Heart right ventricle (tissue), 16 donors: ENCODE measurements at regions not wholly inside any gene's neighbourhood (a gene's known extent, or its start where the extent isn't known, plus 50 kb on each side); places are given as distances from the start of the nearest gene placed in this dataset.

Source experiments
- ATAC-seq, 8 donors: fragments of 200-7000 bp; cut with Tn5 transposase; one replicate each; pipeline ENCODE4 v1.9.1; 2020; ENCODE audit warnings: mild to moderate bottlenecking in 8 of 8, moderate library complexity in 8 of 8, moderate number of reproducible peaks in 1 of 8
- DNase-seq, 2 donors: peaks; one replicate each; pipeline ENCODE4 v3.0.0-alpha.2; 2020
- H3K27ac ChIP-seq, 10 donors: fragments of 200-600 bp; sonication (generic) in 2 of 10; one replicate each; pipeline versions ENCODE4 v1.5.0 to v1.8.0; 2020 to 2022; ENCODE audit warnings: mild to moderate bottlenecking in 3 of 10
- H3K27me3 ChIP-seq, 7 donors: fragments of 200-600 bp; one replicate each; pipeline ENCODE4 v1.8.0; 2021 to 2022; ENCODE audit warnings: mild to moderate bottlenecking in 2 of 7
- H3K36me3 ChIP-seq, 9 donors: fragments of 200-600 bp; sonication (generic) in 1 of 9; one replicate each; pipeline versions ENCODE4 v1.5.0 to v1.8.0; 2020 to 2022; ENCODE audit warnings: mild to moderate bottlenecking in 2 of 9
- H3K4me1 ChIP-seq, 9 donors: fragments of 200-600 bp; sonication (generic) in 1 of 9; one replicate each; pipeline versions ENCODE4 v1.5.0 to v1.8.0; 2020 to 2022; ENCODE audit warnings: mild to moderate bottlenecking in 4 of 9
- H3K4me3 ChIP-seq, 10 donors: fragments of 200-600 bp; sonication (generic) in 2 of 10; one replicate each; pipeline versions ENCODE4 v1.5.0 to v1.8.0; 2020 to 2022; ENCODE audit warnings: mild to moderate bottlenecking in 7 of 10, moderate library complexity in 2 of 10
- H3K9me3 ChIP-seq, 11 donors: fragments of 200-600 bp in 10 of 11; sonication (generic) in 2 of 11; one replicate each; pipeline versions ENCODE4 v1.5.0 to v1.8.0; 2013 to 2022; ENCODE audit warnings: mild to moderate bottlenecking in 2 of 11, control low read depth in 1 of 11, moderate library complexity in 1 of 11
- WGBS, 2 donors: extraction: QIAGEN DNeasy Blood & Tissue Kit; methylation state at CpG; one replicate each; pipeline ENCODE4 v1.1.7; 2013; ENCODE audit warnings: inconsistent platforms in 1 of 2; 5-methylcytosine and 5-hydroxymethylcytosine counted together
- intact Hi-C, 10 donors: fragments of 100-400 bp; cut with DNase I; formaldehyde crosslinking; loops; one replicate each; pipeline versions ENCODE4 v1.11.1 to v1.14.2; 2022
- TF ChIP-seq, protein P1 (sequence below), 9 donors: fragments of 200-600 bp; sonication (generic) in 2 of 9; IDR thresholded peaks; one replicate each; pipeline versions ENCODE4 v1.5.0 to v1.8.0; 2021 to 2022; ENCODE audit warnings: antibody characterized with exemption in 9 of 9, mild to moderate bottlenecking in 5 of 9, moderate library complexity in 1 of 9
- donor health status: Arrhythmogenic right ventricular cardiomyopathy.
- donor health status: ischemic (EF 13 %, LVEDD 7.1; RV severe dilation, severe dysfunction).
- donor health status: healthy with polysubstance abuse.
- donor health status: DM: no; HTN: yes; CAD: no.
- donor health status: DM: no; HTN: no; CAD: no.
- donor health status: ischemic (EF 25% LVEDD 6.9; RV normal size, moderate dysfunction).
- donor health status: ischemic (EF 25% LVEDD 5.7; RV mildly dilated, moderate dysfunction).
- donor health status: healthy.
- donor health status: DM: yes; HTN: yes; CAD: no.
- donor health status: Ischemic cardiomyopathy.
- donor health status: ischemic (EF 35%, LVEDD 5.7; RV mildly dilated, moderate dysfunction).
- donor health status: nonischemic (EF 11% LVEDD 7.7; RV severe dilation, severe dysfunction).
- donor health status: DM: yes; HTN: yes; CAD: no.
- donor health status: PGD.
- donor health status: ischemic (EF 29% LVEDD 5.4; RV normal size, mild dysfunction).
- donor health status: nonischemic (EF 23%, LVEDD 6.1; RV moderate dilation, normal function).

DNA sequence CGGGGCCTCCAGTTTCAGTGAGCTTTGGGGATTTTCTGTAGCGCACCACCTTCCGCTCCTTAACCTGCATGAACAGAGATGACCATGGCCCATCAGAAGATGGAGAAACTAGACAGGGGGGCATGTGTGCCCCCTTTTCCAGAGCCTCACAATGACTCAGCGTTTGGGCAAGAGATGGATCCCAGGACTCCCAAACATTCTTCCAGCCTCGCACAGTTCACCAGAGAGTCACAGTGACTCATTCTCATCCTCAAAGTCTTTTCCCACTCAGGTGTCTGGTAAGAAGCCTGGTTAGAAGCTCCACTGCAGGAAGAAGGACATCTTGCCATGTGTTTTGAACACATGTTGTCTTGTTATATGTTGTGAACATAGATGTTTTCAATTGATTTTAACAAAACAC lies 76.2 kb upstream of the FRMD1 start:
- no peaks in the 10 kb centered on the region for H3K36me3 ChIP-seq
- DNase-seq = no peak
- H3K27me3 ChIP-seq = peaks cover 0 to 63% (median 29%) of the 10 kb centered on the region in 7 donors
- H3K4me1 ChIP-seq = peaks cover 0 to 4% (median 0%) of the 10 kb centered on the region in 9 donors
- no peak for ATAC-seq
- 94 to 96% methylated on average over 5 of the region's 5 CpGs for WGBS, 2 donors
- intact Hi-C loops = loop anchor here in 7 of 10 donors (10.0 kb wide), 3 partner anchors 200 to 730 kb away; no protein-coding TSS in a partner anchor
- H3K27ac ChIP-seq = no peak overlapping the region
- TF ChIP-seq, protein P1, sequence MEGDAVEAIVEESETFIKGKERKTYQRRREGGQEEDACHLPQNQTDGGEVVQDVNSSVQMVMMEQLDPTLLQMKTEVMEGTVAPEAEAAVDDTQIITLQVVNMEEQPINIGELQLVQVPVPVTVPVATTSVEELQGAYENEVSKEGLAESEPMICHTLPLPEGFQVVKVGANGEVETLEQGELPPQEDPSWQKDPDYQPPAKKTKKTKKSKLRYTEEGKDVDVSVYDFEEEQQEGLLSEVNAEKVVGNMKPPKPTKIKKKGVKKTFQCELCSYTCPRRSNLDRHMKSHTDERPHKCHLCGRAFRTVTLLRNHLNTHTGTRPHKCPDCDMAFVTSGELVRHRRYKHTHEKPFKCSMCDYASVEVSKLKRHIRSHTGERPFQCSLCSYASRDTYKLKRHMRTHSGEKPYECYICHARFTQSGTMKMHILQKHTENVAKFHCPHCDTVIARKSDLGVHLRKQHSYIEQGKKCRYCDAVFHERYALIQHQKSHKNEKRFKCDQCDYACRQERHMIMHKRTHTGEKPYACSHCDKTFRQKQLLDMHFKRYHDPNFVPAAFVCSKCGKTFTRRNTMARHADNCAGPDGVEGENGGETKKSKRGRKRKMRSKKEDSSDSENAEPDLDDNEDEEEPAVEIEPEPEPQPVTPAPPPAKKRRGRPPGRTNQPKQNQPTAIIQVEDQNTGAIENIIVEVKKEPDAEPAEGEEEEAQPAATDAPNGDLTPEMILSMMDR (IDR thresholded peaks at IDR 0.05) = no peak
- H3K4me3 ChIP-seq = no peak overlapping the region
- H3K9me3 ChIP-seq = no peaks in the 10 kb centered on the region

DNA sequence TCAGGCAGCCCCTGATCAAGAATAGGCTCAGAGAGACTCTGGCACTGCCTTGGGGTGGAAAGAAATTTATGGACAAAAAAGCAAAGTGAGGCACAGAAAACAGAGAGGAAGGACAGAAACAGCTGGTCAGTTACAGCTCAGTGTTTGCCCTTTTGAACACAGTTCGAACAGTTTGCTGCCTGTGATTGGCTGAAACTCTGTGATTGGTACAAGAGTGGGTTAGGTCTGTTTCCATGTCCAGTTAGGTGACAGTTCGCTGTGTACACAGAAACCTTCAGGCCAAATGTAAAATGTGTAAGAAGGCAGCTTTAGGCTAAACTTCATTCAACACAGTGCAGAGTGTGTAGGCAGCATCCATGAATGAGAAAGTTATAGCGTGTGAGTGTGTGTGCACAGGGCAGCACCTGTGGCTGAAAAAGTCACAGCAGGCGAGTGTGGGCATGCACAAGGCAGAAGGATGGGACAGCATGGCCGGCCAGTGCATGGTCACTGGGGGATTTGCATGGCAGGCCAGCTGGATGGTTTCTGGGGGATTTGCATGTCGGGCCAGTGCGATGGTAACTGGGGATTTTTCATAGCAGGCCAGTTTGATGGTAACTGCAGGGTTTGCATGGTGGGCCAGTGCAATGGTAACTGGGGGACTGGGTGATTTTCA lies 75.4 kb upstream of the FRMD1 start:
- WGBS, 2 donors = 79 to 89% methylated on average over 7 of the region's 7 CpGs
- intact Hi-C loops = loop anchor here in 7 of 10 donors (5.0 to 10.0 kb wide), 4 partner anchors 200 to 730 kb away; no protein-coding TSS in a partner anchor

DNA sequence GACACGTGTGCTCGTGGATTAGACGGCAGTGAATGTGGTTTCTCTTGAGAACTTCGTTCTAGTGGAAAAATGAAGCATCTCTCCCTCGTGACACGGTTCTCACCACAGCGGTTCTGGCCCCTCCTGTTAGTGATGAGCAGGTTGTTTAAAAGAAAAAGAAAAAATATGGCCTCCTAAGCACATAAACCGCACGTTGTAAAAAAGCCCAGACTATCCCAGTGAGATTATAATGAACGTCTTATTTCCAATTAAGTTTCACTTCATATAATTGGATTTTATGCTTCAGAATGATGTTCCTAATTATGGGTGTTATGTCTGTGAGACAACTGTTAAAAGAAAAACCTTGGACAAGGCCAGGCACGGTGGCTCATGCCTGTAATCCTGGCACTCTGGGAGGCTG lies 74.5 kb upstream of the FRMD1 start:
- H3K36me3 ChIP-seq = no peaks in the 10 kb centered on the region
- TF ChIP-seq, protein P1 (IDR thresholded peaks at IDR 0.05) = no peak
- 84 to 87% methylated on average over 11 of the region's 11 CpGs for WGBS, 2 donors
- H3K4me3 ChIP-seq = no peak overlapping the region
- intact Hi-C loops = loop anchor here in 7 of 10 donors (5.0 to 10.0 kb wide), 4 partner anchors 201 to 731 kb away; no protein-coding TSS in a partner anchor
- H3K27ac ChIP-seq = no peak overlapping the region
- ATAC-seq (no peak), DNase-seq (no peak)
- no peaks in the 10 kb centered on the region for H3K9me3 ChIP-seq
- H3K27me3 ChIP-seq = peaks cover 0 to 65% (median 45%) of the 10 kb centered on the region in 7 donors
- peaks cover 0 to 4% (median 0%) of the 10 kb centered on the region in 9 donors for H3K4me1 ChIP-seq

More for the DNA sequence above, 75.4 kb upstream of the FRMD1 start:
- Histone ChIP-seq H3K4me3 (no peak overlapping the region), H3K4me1 (peaks cover 0 to 4% (median 0%) of the 10 kb centered on the region in 9 donors), H3K27ac (no peak overlapping the region), H3K27me3 (peaks cover 0 to 64% (median 37%) of the 10 kb centered on the region in 7 donors), H3K36me3 (no peaks in the 10 kb centered on the region), H3K9me3 (no peaks in the 10 kb centered on the region)
- TF ChIP-seq, protein P1 (IDR thresholded peaks at IDR 0.05) = no peak
- no peak for ATAC-seq
- DNase-seq = no peak

DNA sequence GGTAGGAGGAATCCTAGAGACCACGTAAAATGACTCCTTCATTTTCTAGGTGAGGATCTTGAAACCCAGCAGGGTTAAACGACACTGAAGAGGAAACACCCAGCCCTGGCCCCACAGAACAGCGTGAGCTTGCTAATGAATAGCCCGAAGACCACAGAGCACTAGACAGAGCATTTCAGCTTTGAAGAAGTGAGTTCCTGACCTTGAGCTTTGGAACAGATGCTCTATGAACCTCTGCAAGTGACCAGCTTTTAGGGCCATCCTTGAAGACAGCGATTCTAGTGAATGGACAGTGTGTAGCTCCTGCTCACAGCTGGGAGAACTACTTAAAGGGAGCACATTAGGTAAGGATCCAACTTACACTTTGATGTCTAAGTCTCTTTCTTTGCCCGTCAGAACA lies 74.0 kb upstream of the FRMD1 start:
- H3K9me3 ChIP-seq = no peaks in the 10 kb centered on the region
- H3K36me3 ChIP-seq = no peaks in the 10 kb centered on the region
- H3K27me3 ChIP-seq = peaks cover 0 to 65% (median 46%) of the 10 kb centered on the region in 7 donors
- ATAC-seq (no peak), DNase-seq (no peak)
- peaks cover 0 to 4% (median 0%) of the 10 kb centered on the region in 9 donors for H3K4me1 ChIP-seq
- intact Hi-C loops = loop anchor here in 7 of 10 donors (5.0 to 10.0 kb wide), 4 partner anchors 202 to 732 kb away; no protein-coding TSS in a partner anchor
- no peak overlapping the region for H3K27ac ChIP-seq
- H3K4me3 ChIP-seq = no peak overlapping the region
- TF ChIP-seq, protein P1 (IDR thresholded peaks at IDR 0.05) = no peak
- WGBS, 2 donors = 66 to 86% methylated on average over 6 of the region's 6 CpGs
